Caco-2 (cell line): ENCODE measurements at regions not wholly inside any gene's neighbourhood (a gene's known extent, or its start where the extent isn't known, plus 50 kb on each side); places are given as distances from the start of the nearest gene placed in this dataset.

ENCODE experiments used
- BruUV-seq: library from RNA; stranded (reverse); fragments of 400-500 nt; replicated peaks from 2 replicates; lab custom pipeline; 2021; lab: Mats Ljungman, UMichigan
- CTCF ChIA-PET: fragments of 300-600 bp; sonication (Branson Sonifier 250); formaldehyde crosslinking; loops from one replicate; lab custom pipeline; 2022; ENCODE audit warnings: antibody characterized with exemption; lab: Charles Lee
- POLR2A ChIA-PET: fragments of 300-600 bp; sonication (Branson Sonifier 250); formaldehyde crosslinking; loops from one replicate; lab custom pipeline; 2022; ENCODE audit warnings: antibody characterized with exemption; lab: Charles Lee
- DNase-seq, 2 experiments: peaks; one replicate each; pipeline versions ENCODE4 v3.0.0 to v3.0.0-alpha.2; 2020 to 2022
- H3K27me3 ChIP-seq: replicated peaks from 2 replicates; pipeline ENCODE4 v1.6.0; 2011; ENCODE audit warnings: low read length; ENCODE audit not compliant: control insufficient read depth, insufficient read depth
- H3K36me3 ChIP-seq: 2 replicates; pipeline ENCODE4 v1.5.1; 2011; ENCODE audit warnings: low read length; ENCODE audit not compliant: control insufficient read depth, insufficient read depth
- H3K4me1 ChIP-seq: fragments of 250-450 bp; sonication (Bioruptor Pico); 2 replicates; pipeline ENCODE4 v1.5.1; 2020; ENCODE audit warnings: mild to moderate bottlenecking
- H3K4me3 ChIP-seq: 2 replicates; pipeline ENCODE4 v1.5.1; 2011; ENCODE audit warnings: low read depth, mild to moderate bottlenecking, control low read depth, low read length
- H3K9me3 ChIP-seq: fragments of 250-450 bp; sonication (Bioruptor Pico); 2 replicates; pipeline ENCODE4 v1.5.1; 2020; ENCODE audit warnings: mild to moderate bottlenecking, moderate library complexity
- H3K27ac Mint-ChIP-seq: one replicate; pipeline ENCODE4 v1.8.0; 2022; ENCODE audit warnings: mixed read lengths; ENCODE audit not compliant: unreplicated experiment
- H3K27me3 Mint-ChIP-seq: one replicate; pipeline ENCODE4 v1.8.0; 2022; ENCODE audit warnings: mixed read lengths; ENCODE audit not compliant: insufficient read depth, unreplicated experiment
- H3K36me3 Mint-ChIP-seq: one replicate; pipeline ENCODE4 v1.8.0; 2022; ENCODE audit warnings: mild to moderate bottlenecking, mixed read lengths; ENCODE audit not compliant: insufficient read depth, unreplicated experiment
- H3K4me1 Mint-ChIP-seq: one replicate; pipeline ENCODE4 v1.8.0; 2022; ENCODE audit warnings: low read depth, mixed read lengths; ENCODE audit not compliant: unreplicated experiment
- H3K4me3 Mint-ChIP-seq: one replicate; pipeline ENCODE4 v1.8.0; 2022; ENCODE audit warnings: mild to moderate bottlenecking, moderate library complexity, mixed read lengths; ENCODE audit not compliant: unreplicated experiment
- H3K9me3 Mint-ChIP-seq: one replicate; pipeline ENCODE4 v1.8.0; 2022; ENCODE audit warnings: mixed read lengths; ENCODE audit not compliant: unreplicated experiment
- CTCF ChIP-seq, 2 experiments: fragments of 200-600 bp in 1 of 2; IDR thresholded peaks; 1 replicate in 1 of 2; 2 replicates in 1 of 2; pipeline versions ENCODE4 v1.5.1 to v1.8.0; 2011 to 2022; ENCODE audit warnings: antibody characterized with exemption in 1 of 2, control low read depth in 1 of 2, inconsistent platforms in 1 of 2, low read depth in 1 of 2, low read length in 1 of 2, mild to moderate bottlenecking in 1 of 2, moderate library complexity in 1 of 2; ENCODE audit not compliant: insufficient read depth in 1 of 2, severe bottlenecking in 1 of 2, unreplicated experiment in 1 of 2
- intact Hi-C: fragments of 100-400 bp; cut with micrococcal nuclease; formaldehyde crosslinking; loops from one replicate; pipeline ENCODE4 v1.10.0; 2022; ENCODE audit not compliant: unreplicated experiment

GRCh38 chr2:66981074-66981473 is 416.1 kb upstream of the ETAA1 start:
- TF ChIP-seq CTCF (IDR thresholded peaks at IDR 0.05; ENCODE audit: insufficient read depth in 1 of 2, low read depth in 1 of 2, low read length in 1 of 2, severe bottlenecking in 1 of 2, unreplicated experiment in 1 of 2), result no peak
- Mint-ChIP-seq H3K4me3 (no peak overlapping the region), H3K4me1 (no peaks in the 10 kb centered on the region), H3K27ac (no peak overlapping the region), H3K36me3 (no peaks in the 10 kb centered on the region), H3K27me3 (no peaks in the 10 kb centered on the region), H3K9me3 (no peaks in the 10 kb centered on the region)
- Histone ChIP-seq H3K27me3 (no peaks in the 10 kb centered on the region), H3K36me3 (no peaks in the 10 kb centered on the region), H3K4me1 (no peaks in the 10 kb centered on the region), H3K9me3 (no peaks in the 10 kb centered on the region), H3K4me3 (no peak overlapping the region)
- POLR2A ChIA-PET, result no interaction called here
- no peak for DNase-seq
- intact Hi-C loops, result loop anchor here (10.0 kb wide), 1 partner anchor 344 kb away; no protein-coding TSS in a partner anchor
- CTCF ChIA-PET, result no interaction called here
- no TSS peak for BruUV-seq

- H3K4me3 ChIP-seq, result no peak overlapping the region
- POLR2A ChIA-PET, result no interaction called here
- no peak for DNase-seq
- Mint-ChIP-seq H3K4me3 (no peak overlapping the region), H3K9me3 (no peaks in the 10 kb centered on the region), H3K4me1 (no peaks in the 10 kb centered on the region), H3K27ac (no peak overlapping the region), H3K27me3 (no peaks in the 10 kb centered on the region), H3K36me3 (no peaks in the 10 kb centered on the region)
- no peaks in the 10 kb centered on the region for H3K4me1 ChIP-seq
- H3K9me3 ChIP-seq, result no peaks in the 10 kb centered on the region
- CTCF ChIA-PET, result no interaction called here
- intact Hi-C loops, result loop anchor here (1.0 to 10.0 kb wide), 3 partner anchors 233 to 342 kb away; no protein-coding TSS in a partner anchor
- H3K27me3 ChIP-seq, result no peaks in the 10 kb centered on the region
- H3K36me3 ChIP-seq, result no peaks in the 10 kb centered on the region
- no peak for TF ChIP-seq CTCF (IDR thresholded peaks at IDR 0.05; ENCODE audit: insufficient read depth in 1 of 2, low read depth in 1 of 2, low read length in 1 of 2, severe bottlenecking in 1 of 2, unreplicated experiment in 1 of 2)
- BruUV-seq, result no TSS peak
These were observed 414.4 kb upstream of the ETAA1 start for GRCh38 chr2:66982766-66983165.

GRCh38 chr2:66984864-66985263 is 412.3 kb upstream of the ETAA1 start:
- Mint-ChIP-seq H3K27ac (no peak overlapping the region), H3K4me3 (no peak overlapping the region), H3K9me3 (peaks cover 8% of the 10 kb centered on the region), H3K27me3 (no peaks in the 10 kb centered on the region), H3K36me3 (no peaks in the 10 kb centered on the region), H3K4me1 (no peaks in the 10 kb centered on the region)
- TF ChIP-seq CTCF (IDR thresholded peaks at IDR 0.05; ENCODE audit: insufficient read depth in 1 of 2, low read depth in 1 of 2, low read length in 1 of 2, severe bottlenecking in 1 of 2, unreplicated experiment in 1 of 2), result no peak
- Histone ChIP-seq H3K4me1 (no peaks in the 10 kb centered on the region), H3K27me3 (no peaks in the 10 kb centered on the region), H3K4me3 (no peak overlapping the region), H3K36me3 (no peaks in the 10 kb centered on the region), H3K9me3 (no peaks in the 10 kb centered on the region)
- ChIA-PET CTCF (no interaction called here), POLR2A (no interaction called here)
- no peak for DNase-seq
- intact Hi-C loops, result loop anchor here (10.0 kb wide), 1 partner anchor 340 kb away; no protein-coding TSS in a partner anchor
- no TSS peak for BruUV-seq
